ENCODE measurements at regions not wholly inside any gene's neighbourhood (a gene's known extent, or its start where the extent isn't known, plus 50 kb on each side); places are given as distances from the start of the nearest gene placed in this dataset.

DNA sequence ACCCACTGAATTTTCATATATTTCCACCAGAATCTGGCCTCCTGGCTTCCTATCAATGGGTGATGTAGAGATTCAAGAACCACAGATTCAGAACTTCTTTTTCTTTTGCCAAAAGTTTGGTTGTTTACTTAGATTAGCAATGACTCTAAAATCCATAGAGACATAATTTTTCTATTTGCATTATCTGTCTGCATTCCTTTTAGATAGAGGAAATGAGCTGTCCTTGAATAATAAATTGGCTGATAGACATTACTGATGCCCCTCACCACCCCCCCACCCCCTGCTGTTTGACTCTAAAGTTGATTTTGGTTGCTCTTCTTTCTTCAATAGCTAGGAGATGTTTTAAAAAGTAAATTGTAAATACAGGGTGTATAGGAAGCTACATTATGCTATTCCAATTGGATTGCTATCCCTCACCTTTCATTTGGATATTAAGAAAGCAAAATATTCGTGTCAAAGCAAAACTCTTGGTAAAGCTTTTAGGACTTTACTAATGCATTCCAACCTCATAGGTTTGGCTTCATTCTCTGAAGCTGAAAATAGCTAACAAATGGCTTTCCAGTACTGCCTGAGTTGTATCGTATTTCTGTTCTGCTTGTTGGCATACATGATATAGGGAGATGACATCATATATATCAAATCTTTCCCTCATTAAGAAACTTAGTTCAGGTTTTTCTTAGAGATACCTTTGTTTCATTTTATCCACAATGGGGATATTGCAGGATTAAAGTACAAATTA, 606.0 kb downstream of the ARL4A start:
- DNase-seq (ENCODE audit: low spot score) = no peak

DNA sequence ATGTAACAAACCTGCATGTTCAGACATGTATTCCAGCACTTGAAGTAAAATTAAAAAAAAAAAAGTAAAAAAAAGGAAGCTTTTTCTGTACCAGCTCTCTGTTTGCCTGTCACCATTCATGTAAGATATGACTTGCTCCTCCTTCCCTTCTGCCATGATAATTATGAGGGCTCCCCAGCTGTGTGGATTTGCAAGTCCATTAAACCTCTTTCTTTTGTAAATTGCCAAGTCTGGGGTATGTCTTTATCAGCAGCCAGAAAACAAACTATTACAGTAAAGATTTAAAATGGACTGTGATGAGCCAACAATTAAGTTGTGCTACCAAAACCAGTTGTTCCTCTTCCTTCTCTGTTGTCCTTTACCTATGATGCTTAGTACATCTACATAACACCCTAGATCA, 619.6 kb downstream of the ARL4A start:
- DNase-seq (ENCODE audit: low spot score) = no peak

DNA sequence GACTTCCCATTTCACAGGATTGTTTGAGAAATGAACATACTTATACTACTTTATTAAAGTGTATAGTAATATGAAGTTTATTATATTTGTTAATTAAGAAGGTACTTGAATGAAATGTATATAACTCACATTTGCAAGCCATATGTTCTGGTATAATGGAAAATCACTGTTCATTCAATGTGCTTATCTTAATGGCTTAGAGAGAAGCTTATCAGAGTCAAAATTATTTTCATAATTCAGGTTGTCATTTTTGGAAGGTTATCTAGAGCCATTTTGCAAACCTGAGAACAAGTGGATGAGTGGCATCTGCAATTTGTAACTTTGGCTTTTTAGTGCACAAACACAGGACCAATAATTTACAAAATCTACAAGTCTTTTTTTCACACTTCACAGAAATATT, 621.0 kb downstream of the ARL4A start:
- no peak for DNase-seq (ENCODE audit: low spot score)

DNA sequence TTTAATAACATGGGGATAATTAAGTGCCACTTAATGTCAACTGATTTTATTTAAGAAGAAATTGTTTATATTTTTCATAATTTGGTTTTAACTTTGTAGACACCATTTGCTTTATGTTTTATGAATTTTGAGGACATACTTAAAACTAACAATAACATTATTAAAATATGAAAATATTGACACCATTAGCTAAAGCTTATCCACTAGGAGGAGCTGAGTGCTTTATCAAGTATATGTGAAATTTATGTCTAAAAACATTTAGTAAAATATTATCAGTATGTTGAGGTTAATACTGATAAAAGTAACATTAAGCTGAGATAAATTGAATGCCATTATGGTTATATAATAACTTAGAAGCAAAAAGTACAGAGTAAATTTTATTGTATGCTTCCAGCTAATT, 622.1 kb downstream of the ARL4A start:
- no peak for DNase-seq (ENCODE audit: low spot score)

DNA sequence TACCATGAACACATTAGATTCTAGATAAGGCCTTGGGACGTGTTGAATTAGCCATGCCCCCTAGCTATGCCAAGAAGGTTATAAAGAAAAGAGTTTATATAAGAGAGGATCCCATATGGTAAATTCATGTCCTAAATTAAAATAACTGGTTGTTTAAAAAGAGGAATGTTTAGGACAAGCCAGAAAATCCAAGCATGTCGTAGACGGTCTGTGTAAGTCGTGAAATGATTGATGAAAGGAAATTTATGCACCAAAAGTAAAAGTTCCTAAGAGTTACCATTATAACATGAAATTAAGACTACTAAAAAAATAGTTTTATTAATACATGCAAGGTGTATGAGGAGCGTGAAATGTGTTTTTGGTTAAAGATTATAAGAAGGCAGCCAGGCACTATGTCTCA, 624.9 kb downstream of the ARL4A start:
- no peak for DNase-seq (ENCODE audit: low spot score)

DNA sequence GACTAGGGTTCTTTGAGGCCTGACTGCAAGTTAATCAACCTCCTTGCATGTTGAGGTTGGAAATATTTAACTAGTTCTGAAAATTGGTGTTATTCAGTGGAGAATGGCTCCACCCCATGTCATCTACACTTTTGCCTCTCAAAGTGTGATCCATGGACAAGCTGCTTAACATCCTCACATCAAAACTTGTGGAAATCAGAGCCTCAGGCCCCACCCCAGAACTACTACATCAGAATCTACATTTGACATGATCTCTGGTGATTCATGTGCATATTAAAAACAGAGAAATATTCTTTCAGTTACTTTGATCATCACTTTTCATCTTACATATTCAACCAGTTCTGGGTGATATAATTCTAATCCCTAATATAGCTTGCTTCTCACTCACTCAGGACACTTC, 632.9 kb downstream of the ARL4A start:
- no peak for DNase-seq (ENCODE audit: low spot score)

DNA sequence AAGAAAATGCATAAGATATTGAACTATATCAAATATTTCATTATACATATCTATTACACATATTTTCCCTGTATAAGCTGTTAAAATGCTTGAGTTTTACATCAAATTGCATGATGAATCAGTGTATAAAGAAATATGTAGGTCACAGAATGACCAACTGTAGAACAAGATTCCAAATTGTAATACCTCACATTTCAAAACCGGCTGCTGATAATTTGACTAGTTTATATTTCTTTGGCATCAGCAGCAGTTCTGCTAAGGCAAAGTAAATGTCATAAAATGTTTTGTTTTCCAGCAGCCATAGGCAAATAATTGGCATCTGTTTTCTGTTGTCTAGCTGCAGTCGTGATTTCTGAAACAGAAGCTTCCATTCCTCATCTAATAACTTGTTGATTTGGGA, 633.9 kb downstream of the ARL4A start:
- no peak for DNase-seq (ENCODE audit: low spot score)

DNA sequence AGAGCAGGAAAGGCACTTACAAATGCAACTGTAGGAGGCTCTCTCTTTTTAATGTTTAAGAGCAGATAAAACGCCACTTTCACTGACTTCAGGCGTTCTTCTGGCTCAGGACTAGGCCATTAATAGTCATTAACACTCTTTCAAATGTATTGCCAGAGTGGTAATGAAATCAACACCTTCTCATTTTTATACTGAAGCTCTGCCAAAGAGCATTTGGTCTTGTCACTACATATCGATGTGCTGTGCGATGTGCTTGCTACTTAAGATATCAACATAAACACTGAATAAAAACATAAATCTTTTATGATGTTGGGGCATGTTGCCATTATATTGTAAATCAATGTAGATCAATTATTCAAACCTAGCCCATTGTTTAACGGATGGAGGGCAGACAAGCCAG, 634.7 kb downstream of the ARL4A start:
- DNase-seq (ENCODE audit: low spot score) = no peak

DNA sequence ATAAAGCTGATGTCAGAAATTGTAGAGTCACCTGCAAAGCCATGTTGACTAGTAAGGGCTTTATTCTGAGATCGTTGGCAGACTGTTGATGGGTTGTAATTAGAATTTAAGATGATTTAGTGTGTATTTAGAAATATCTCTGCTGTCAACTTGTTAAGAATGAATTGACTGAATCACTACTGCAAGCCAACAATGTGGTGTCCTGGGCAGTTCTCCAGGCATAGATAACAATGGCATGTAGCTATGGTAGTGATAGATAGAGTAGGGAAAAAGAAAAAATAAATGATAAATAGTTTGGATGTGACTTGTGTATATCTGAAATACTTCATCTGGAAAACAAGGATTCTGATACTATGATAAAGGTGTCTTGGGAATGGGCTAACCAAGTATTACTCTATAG, 640.2 kb downstream of the ARL4A start:
- no peak for DNase-seq (ENCODE audit: low spot score)

DNA sequence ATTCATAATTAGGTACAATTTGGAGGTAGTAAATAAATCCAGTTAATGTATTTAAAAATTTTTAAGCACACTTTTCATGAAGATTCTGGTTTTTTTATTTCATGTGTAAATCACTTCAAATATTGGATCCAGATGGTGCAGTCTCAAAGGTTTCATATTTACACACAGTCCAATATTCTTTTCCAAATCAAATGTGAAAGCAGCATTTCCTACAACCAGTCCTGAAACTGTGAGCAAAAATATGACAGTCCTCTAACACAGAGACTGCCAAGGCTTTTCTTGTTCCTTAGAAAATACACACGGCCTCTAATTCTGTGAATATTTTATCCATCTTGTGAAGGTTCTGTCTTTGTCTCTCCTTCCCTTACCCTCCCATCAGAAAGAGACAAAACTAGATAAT, 645.9 kb downstream of the ARL4A start:
- DNase-seq (ENCODE audit: low spot score) = no peak

DNA sequence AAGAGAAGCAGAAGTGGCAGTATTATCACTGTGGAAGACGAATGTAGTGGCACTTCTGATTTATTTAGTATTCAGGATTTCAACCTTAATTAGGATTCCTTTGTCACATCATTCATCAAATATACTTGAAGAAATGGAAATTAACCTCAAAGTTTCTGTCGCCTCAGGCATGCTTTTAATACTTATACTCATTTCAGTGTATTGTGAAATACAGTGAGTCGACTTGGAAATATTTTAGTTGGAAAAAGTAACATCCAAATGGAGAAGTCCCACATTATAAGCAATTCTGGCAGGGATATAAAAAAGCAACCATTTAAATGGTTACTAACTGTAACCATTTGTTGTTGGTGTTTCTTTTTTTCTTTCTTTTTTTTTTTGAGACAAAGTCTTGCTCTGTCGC, 648.8 kb downstream of the ARL4A start:
- no peak for DNase-seq (ENCODE audit: low spot score)

DNA sequence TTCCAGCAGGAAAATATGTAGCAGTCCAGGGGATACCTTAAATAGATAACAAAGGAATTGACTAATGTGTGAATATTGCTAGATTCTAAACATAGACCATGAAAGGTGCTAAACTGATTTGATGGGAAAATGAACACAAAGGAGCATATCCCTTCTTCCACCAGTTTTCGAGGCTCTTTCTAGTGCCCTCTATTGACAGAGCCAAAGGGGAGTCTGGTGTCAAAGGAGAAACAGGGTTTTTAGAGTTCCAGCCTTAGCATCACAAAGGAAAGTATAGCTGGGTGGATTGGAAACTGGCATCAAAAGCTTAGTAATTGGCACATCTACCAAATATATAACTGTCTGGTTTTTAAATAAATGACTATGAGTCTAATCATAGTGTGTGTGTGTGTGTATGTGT, 636.8 kb downstream of the ETV1 start:
- no peak for DNase-seq (ENCODE audit: low spot score)

DNA sequence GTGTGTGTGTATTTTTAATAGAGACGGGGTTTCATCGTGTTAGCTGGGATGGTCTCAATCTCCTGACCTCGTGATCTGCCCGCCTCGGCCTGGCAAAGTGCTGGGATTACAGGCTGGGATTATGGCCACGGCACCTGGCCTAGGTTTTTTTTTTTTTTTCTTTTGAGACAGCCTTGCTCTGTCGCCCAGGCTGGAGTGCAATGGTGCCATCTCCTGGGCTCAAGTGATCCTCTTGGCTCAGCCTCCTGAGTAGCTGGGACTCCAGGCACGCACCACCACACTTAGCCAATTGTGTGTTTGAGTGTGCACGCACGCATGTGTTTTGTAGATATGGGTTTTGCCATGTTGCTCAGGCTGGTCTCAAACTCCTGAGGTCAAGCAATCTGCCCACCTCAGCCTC, 629.8 kb downstream of the ETV1 start:
- DNase-seq (ENCODE audit: low spot score) = no peak

DNA sequence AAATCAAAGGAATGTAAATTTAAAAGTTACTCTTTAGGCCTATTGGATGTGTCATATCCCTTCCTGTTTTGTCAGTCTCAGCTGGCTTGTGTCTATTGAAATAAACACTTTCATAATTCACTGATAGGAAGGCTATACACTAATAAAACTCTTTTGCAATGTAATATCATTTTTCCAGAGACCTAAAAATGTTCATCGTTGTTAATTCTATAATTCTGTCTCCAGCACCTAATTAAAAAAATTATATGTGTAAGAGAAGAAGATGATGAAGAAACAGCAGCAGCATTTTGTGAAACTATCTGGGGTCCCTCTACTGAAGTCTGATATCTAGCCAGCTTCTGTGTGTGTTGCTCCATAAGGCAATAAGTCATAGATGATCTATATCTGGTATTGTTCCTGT, 602.7 kb downstream of the ETV1 start:
- no peak for DNase-seq (ENCODE audit: low spot score)

DNA sequence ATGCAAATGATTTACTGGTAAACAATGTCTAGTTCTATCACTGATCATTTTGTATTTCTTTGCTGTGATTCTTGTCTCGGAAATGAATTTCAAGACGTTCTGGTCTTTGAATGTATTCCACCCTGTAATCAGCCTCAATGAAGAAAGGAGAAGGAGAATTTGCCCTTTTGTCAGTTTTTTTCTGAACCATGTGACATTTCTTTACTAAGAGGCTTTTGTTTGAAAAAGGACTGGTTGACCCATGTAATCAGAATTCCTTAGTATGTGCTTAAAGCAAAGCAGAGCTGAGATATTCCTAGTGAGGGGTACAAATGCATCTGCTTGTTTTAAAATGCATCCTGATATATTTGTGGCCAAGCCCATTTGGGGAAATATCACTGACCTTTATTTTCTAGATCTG, 581.6 kb downstream of the ETV1 start:
- DNase-seq (ENCODE audit: low spot score) = no peak

DNA sequence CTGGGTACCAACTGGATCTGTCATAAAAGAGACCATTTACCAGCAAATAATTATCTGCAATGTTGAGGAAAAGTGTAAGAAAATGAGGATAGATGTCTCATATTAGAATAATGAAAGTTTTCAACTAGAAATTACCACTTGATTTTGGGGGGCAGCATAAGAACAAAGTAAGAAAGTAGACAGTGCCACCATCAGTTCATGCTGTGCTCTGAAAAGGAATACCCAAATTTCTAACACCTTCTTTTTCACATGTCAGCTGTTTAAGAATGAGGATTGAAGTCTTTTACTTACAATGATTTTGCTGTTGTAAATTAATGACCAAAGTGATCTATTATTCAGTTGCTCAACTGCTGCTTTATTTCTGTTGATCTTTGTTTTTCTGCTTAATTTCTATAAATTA, 578.3 kb downstream of the ETV1 start:
- DNase-seq (ENCODE audit: low spot score) = no peak

DNA sequence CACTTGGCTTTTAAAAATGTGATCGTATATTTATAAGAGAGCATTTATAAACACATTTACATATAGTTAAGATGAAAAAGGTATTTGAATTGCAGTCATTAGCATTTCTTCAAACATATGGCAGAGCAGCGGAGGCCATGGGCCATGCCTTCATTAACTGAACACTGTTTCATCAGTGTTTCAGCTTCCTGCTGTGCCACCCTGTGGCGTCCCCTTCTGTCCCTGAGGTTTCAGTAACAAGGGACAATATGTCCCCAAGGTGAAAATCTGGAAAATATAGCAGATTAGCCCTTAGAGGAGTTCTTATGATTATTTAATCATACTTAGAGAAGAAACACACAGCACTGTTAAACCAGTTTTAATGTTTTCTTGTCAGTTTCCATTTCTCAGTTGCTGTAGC, 577.8 kb downstream of the ETV1 start:
- DNase-seq (ENCODE audit: low spot score) = no peak

DNA sequence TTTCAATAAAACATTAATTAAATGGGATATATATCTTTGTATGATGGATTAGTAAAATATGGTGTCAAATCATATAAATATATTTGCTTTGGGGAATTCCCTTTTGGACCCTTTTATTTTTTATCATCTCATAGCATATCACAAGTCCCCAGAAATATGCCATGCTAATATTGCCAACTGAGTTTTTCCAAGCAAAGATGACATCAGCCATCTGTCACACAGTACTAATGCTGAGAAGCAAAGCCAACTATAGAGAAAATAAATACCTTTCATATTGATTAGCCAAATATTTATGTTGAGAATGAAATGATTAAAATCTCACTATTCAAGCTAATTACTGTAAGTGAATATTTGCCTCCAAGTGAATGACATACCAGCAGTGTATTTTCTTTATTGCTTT, 575.3 kb downstream of the ETV1 start:
- no peak for DNase-seq (ENCODE audit: low spot score)

DNA sequence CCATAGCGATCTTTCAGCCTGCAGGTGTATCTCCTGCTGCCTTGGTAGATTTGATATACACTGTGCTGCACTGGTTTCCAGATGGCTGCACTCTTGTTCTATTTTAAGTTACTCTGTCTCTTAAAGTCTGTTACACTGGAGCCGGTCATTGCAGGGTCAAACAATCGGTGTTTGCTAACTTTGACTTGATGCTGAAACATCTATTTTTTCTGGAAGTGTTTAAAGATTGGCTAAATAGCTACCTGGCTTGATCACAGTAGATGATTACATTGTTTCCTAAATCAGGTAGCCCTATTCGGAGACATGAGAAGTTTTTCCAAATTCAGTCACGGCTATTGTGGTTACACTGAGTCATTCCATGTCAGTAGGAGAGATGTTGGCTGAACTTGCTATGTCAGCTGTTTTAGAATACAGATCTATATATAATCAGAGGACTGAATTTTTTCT, 574.8 kb downstream of the ETV1 start:
- DNase-seq (ENCODE audit: low spot score) = no peak

DNA sequence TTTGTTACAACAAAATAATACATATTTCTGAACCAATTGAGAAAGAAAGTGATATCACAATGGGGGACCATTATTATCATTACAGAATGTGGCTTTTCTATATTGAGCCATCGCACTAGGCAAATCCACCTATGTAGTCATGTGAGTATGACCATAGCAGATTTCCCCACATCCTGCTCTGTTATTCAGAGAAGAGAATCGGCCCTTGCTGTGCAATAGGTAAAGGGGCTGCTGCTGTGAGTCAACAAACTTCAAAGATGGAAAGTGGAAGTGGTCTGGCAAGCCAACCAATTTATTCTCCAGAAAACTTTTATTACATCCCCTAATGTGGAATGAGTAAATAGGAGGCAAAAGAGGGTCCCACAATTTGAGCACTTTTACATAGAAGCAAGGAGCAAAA, 573.4 kb downstream of the ETV1 start:
- no peak for DNase-seq (ENCODE audit: low spot score)

DNA sequence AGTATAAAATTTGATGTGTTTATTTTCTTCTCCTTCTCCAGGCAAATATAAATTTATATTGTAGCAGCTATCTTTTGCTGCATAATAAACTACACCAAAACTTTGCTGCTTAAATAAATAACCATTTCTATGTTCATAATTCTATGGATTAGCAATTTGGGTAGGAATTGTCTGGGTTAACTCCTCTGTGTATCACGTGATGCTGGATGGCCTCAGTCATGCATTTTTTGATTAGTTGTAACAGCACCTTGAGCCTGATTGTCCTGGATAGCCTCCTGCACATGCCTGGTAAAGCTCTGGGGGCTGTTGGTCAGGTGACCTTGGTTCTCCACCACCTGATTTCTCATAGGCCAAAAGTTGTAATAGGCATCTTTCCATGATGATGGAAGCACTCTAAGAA, 572.9 kb downstream of the ETV1 start:
- DNase-seq (ENCODE audit: low spot score) = no peak

DNA sequence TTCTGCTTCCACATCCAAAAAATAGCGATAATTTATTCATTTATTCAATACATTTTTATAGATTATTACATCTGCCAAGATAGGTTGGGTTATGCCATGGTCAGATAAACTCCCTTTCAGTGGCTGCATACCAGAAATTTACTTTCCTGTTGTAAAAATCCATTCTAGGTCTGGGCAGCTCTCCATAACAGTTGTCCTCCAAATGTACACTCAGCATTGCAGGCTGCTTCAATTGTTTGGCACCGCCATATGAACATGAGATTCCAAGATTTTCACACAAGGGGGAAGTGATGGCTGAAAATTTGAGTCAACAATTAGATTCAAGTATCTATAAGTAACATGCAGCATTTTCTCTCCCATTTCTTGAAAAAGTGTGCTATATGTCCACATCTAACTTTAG, 568.7 kb downstream of the ETV1 start:
- no peak for DNase-seq (ENCODE audit: low spot score)

DNA sequence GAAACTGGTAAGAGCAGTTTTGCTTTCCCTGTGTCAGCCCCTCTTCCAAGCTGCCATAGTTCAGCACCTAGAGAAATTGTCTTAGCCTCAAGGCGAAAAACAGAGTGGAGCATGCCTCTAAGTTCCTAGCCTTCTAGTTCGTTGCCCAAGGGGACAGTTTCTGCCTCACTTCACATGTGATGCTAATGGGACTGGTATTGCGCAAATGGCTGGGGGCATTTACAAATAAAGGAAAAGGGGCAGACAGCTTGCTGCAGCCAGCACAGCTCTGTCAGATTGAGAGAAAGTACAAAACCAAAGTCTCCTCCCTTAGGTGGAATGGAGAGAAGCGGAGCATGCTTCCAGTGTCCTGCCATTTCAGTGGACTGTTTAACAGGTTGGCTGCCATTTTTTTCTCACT, 567.7 kb downstream of the ETV1 start:
- no peak for DNase-seq (ENCODE audit: low spot score)

DNA sequence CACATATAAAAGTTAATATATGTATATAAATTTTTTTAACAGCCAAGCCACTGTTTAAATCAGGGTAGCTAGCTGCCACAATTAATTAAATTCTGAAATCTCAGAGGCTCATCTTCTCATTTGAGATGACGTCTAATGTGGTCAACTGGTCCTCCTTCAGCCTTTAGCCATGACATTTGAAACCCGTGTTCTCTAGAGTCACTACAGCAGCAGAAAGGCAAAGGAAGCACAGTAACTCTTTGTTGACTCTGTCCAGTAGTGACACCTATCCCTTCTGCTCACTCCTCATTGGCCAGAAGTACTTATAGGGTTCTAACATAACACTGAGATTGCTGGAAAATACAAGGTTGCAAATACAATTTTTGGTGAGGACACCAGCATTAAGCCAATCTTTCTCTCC, 555.5 kb downstream of the ETV1 start:
- no peak for DNase-seq (ENCODE audit: low spot score)

DNA sequence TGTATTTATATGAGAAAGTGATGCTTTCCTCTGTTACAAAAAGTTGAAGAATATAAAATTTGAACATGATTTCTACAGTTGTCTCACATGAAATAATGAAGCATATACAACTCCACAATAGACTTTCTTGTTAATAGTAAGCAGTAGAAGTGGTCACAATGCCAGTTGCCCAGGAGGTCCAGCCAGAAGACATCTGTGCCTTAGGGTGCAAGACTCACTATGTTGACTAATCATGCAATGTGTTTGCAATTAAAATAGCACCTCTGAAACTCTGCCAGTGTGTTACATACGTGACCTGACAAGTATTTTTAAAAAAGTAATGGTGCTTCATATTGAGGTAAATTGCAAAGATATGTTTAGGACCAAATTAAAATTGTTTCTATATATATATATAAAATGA, 547.2 kb downstream of the ETV1 start:
- no peak for DNase-seq (ENCODE audit: low spot score)

All from putamen (tissue), 1 donor.